Hematopoietic multipotent progenitor cell (in vitro differentiated cells): ENCODE measurements at regions not wholly inside any gene's neighbourhood (a gene's known extent, or its start where the extent isn't known, plus 50 kb on each side); places are given as distances from the start of the nearest gene placed in this dataset.
"Not testable (repeated sequence)": the region's sequence is repeated elsewhere in the genome, so short reads cannot be mapped to it uniquely, and the experiment has no call there.

Experiments
- DNase-seq, 3 donors: peaks; one replicate each; pipeline ENCODE4 v3.0.0-alpha.2; 2011 to 2015; ENCODE audit warnings: low read depth in 2 of 3, low spot score in 2 of 3

DNA sequence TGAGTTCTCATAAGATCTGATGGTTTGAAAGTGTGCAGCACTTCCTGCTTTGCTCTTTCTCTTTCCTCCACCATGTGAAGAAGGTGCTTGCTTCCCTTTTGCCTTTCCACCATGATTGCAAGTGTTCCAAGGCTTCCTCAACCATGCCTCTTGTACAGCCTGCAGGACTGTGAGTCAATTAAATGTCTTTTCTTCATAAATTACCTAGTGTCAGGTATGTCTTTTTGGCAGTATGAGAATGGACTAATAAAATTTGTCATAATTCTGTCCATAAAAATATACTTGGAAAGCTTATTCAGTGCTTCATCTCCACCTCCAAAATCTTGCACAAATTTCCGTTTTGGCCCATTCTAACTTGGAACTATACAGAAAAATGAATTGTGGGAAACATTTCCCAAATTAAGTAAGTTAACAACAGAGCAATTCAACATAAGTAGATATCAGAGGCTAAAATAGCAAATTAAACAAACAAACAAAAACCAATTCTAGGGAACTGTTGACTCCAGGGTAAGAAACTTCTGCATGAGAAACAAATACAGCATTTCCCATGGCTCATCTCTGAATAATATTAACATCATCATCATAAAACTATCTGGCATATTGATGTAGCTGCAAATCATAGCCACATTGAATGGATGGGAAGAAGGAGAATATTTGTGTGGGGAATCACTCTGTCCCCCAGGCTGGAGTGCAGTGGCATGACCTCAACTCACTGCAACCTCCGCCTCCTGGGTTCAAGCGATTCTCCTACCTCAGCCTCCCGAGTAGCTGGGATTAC is 459.5 kb upstream of the FAR2 start:
- DNase-seq = no peak

DNA sequence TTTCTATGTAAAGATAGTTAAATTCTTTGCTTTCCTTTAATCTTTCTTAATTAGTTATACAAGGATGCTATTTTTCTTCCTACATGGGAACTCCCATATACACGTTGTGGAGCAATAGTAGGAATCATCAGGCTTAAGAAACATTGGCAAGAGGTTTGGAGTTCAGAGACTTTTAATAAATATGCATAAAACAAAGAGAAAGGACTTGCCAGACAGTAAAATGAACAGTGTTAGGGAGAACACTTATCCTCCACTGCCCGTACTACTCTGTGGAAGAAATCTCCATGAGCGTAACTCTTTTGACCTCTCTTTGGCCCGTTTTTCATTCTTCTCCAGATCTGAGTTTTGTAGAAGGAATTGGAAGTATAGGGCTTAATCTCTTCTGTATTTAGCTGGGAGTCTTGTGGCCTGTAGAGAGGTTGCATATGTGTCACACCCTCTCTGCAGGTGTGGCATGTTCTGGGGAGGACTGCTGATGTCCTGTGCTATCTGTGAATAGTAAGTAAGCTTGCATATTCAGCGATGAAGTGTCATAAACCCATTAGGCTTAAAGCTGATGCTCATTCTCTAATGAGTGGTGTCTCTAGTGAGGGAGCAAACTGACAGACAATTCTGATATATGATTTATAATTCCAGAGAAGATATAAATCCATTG is 455.4 kb upstream of the FAR2 start:
- DNase-seq = no peak

DNA sequence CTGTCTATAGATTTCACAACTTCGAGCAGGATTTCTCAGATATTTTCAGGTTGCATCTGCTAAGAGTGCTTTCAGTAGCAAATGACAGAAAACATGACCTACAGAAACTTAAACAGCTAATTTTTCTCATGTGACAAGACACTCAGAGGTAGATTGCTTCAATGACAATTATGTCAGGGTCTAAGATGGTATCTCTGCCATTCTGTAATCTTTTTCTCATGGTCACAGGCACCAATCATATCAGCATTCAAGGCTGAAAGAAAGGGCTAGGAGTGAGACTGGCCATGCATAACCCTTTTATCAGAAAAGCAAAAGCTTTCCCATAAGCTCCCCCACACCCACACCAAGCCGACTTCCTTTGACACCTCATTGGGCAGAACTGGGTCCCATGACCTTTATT is 450.5 kb upstream of the FAR2 start:
- DNase-seq = no peak

DNA sequence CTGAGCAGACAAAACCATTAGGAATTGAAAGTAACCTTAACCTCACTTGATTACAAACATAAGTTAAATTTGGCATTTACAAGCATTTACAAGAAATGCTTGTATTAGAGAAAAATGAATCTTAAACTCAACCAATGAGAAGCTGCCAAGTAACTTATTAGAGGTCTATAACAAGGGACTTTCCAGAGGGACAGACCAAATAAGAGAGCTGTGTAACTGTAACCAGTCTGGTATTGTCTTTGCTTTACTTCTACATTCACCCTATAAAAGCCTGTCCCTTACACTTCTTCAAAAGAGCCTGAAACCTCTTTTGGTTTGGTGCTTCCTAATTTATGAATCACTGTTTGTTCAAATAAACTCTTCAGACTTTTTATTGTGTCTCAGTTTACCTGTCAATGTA is 450.0 kb upstream of the FAR2 start:
- DNase-seq = no peak

DNA sequence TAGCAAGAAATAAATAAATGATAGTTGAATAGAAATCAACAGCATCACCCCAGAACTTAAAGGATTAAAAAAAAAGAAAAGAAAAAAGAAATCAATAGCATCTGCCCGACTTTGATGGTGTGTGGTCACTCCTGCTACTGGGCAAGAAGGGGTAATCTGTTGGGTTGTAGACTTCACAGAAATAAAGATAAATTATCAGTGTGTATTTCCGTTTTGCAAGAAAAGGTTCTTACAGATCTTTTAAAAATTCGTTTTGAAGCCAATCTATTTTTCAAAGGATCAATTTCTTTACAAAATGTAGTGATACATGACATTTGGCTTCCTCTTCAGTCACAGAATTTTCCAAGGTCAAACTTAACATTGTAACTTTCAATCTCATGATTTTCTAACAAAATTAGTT is 448.9 kb upstream of the FAR2 start:
- DNase-seq = no peak

DNA sequence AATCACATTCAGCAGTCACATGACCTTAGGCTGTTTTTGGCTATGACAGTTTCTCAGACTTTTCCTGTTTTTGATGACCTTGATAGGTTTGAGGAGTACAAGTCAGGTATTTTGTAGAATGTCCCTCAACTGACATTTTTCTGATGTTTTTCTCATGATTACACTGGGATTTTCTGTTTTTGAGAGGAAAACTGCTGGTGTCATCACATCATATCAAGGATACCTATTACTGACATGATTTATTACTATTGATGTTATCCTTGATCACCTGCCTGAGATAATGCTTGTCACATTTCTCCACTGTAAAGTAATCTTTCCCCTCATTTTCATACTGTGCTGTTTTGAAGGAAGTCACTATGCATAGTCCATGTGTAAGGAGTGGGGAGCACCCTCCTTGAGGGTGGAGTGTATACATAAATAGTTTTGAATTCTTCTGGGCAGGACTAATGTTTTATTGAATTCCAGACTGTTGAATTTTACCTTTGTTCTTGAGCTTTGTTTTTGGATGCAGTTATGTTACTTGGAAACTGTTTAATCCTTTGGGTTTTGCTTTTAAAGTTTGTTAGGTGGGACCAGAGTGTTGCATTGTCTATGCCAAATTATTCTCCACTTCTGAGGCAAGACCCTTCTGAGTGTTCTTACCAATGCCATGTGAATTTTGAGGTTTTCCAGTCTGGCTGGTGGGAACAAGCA is 444.5 kb upstream of the FAR2 start:
- DNase-seq = no peak

DNA sequence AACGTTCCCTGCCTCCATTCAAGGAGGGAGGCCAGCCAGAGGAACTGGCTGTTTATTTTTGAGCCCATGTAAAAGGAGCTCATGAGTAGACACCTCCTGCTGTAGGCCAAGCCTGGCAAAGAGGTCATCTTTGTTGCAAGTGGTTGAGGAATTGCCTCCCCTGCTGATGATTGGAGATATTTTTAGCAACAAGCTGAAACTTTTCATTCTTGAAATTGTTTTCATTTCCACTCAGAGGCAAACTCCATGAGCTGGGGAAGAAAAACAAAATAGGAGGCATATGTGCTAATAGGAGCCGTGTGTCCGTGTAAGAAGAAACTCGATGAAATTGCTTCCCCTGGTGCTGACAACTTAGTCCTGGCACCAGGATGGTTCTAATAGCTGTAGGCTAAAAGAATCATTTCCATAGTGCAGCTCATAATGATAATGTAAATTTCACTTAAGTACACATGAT is 440.1 kb upstream of the FAR2 start:
- no peak for DNase-seq

DNA sequence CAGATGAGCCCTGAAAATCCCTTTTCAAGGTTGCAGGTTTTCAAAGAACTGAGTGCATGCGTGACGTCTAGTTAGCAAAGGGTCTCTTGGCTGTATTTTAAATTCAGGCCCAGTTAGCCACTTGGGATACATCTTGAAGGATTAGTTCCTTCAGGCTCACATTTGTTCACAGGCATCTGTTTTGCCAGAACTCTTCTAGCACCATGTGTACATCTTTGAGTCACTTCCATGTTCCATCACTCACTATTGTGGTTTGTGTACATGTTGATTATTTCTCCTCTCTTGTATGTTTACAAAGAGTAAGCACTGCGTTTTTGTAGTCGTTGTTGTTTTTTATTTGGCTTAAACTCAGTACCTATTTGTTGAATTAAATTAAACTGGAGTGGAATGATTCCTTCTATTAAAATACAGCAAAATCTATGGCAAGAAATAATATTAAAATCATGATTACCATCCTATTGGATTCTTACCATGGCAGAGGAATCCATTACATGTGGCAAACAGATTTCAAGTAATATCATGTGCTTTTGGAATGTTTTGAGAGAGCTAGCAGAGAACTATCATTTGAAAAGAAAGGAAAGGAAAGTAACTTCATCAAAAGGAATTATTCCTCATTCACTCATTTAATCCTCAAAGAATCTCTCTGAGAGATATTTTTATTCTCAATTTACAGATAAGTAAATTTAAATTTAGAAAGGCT is 438.9 kb upstream of the FAR2 start:
- no peak for DNase-seq

DNA sequence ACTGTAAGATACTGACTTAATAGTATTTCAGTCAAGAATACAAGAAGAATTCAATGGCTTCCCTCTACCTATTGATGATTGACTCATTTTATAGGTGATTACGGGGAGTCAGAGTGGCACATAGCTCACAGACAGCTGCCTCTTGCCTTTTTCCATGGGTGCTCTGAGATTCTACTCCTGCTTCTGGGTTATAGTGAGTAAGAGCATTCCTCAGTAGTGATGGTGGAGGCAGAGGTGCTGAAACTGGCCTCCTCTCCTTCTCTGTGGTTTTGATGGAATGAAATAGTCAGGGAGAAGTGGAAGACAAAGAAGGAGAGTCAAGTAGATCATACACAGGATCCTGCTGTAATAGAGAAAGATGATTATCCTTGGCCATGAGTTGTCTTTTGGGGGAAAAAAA is 438.2 kb upstream of the FAR2 start:
- no peak for DNase-seq

DNA sequence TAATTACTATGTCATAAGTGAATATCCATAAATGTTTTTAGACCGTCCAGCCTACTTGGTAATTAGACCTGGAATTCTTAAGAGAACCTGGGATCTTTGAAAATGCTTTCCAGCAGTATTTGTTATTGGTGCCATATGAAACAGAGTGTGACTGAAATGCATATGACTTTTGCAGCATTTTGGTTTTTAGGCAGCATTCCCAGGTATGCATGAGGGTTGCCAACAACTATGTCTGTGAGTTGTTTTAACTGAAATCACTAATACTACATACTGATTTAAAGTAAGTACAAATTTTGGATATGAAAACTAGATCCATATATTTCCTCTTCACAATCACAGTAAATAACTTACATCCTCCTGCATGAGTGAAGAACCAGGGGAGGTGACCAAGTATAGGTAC is 437.7 kb upstream of the FAR2 start:
- no peak for DNase-seq

DNA sequence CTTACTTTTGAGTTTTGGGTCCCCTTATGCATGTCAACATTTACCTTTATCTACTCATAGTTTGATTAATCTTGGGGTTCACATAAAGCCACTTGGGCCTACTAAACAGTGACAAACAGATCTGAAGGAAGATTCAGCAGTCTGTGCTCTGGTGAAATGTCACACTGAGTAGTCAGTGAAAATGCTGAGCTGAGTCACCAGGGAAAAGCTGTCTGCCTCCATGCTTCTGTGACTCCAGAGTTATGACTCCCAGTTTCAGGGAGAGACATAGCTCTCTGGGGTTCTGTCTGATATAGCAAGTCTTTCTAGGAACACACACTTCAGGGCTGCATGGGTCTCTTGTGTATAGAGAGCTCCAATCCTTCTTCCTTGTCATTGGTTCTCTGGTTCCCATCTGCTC is 406.3 kb upstream of the FAR2 start:
- no peak for DNase-seq

DNA sequence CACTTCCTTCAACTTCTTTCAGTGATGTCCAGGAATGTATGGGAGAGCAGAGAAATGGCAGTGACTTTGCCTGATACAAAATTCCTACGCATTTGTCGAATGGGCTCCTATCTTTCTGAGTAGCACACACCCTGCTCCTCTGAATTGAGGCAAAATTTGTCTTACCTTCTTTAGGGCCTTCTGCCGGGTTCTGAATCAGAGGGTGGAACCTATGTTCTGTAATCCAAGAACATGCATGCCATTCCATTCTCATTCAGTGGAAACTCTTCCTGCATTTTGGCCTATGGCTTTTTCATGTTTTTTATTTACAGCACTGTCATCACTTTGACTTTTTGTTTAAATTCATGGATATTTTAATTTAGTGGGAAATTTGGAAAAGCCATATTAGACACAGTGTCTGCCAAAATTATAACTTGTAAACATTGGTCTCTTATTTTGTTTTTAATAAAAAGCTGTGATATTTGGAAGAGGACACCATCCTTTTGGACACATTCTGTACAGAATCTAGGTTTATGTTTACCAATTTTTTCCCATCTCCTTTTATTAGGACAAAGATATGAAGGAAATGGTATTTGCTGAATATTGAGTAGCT is 402.2 kb upstream of the FAR2 start:
- DNase-seq = no peak

DNA sequence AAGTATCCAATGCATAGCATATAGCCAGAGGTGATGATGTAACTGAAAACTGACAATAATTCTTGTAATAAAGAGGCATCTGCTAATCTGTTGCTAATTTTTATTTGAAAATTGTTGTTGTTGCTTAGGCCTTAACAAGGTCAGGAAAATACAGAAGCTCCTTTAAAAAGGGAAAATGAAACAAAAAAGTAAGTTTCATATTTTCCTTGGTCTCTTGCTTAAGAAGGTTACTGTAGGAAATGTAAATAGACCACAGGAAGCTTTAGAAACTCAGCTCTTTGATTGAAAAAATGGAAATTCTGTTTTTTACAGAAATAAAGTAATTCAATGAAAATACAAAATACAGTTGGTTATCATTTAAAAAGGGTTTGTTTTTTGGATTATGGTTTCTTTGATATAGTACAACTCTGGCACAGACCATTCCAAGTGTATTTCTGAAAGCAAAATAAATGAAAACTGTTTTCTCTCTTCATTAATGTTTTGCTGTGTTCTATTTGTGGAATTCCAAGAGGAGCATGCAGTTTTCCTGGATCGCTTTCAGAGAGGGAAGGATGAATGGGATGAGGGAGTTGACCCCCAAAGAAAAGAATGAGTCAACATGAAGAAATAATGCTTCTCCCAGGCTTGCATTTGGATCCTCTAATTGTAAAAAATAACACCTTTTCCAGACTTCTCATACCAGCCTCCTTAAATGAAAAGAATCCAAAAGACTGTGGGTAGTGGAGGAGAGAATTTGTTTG is 398.0 kb upstream of the FAR2 start:
- no peak for DNase-seq

DNA sequence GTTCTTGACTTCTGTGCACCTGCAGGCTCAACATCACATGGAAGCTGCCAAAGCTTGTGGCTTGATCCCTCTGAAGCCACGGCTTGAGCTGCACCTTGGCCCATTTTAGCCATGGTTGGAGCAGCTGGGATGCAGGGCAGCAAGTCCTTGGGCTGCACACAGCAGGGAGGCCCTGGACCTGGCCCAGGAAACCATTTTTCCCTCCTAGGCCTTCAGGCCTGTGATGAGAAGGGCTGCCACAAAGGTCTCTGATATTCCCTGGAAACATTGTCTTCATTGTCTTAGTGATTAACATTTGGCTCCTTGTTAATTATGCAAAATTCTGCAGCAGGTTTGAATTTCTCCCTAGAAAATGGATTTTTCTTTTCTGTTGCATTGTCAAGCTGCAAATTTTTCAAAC is 394.1 kb upstream of the FAR2 start:
- DNase-seq = no peak

DNA sequence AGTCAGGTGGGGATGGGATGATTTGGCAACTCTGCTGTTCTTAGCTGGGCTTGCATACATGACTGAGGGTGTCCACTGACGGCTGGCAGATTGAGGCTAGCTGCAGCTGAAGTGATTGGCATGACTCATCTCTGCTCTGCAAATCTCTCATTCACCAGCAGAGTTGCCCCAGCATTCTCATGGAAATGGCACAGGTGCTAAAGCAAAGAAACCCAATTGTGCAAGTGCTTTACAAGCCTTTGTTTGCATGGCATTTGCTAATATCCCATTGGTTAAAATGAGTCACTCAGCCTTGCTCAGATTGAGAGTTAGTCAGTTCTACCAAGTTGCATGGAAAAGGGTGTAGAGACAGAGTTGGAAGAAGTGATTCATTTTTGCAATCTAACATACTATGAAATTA is 389.7 kb upstream of the FAR2 start:
- DNase-seq = no peak

DNA sequence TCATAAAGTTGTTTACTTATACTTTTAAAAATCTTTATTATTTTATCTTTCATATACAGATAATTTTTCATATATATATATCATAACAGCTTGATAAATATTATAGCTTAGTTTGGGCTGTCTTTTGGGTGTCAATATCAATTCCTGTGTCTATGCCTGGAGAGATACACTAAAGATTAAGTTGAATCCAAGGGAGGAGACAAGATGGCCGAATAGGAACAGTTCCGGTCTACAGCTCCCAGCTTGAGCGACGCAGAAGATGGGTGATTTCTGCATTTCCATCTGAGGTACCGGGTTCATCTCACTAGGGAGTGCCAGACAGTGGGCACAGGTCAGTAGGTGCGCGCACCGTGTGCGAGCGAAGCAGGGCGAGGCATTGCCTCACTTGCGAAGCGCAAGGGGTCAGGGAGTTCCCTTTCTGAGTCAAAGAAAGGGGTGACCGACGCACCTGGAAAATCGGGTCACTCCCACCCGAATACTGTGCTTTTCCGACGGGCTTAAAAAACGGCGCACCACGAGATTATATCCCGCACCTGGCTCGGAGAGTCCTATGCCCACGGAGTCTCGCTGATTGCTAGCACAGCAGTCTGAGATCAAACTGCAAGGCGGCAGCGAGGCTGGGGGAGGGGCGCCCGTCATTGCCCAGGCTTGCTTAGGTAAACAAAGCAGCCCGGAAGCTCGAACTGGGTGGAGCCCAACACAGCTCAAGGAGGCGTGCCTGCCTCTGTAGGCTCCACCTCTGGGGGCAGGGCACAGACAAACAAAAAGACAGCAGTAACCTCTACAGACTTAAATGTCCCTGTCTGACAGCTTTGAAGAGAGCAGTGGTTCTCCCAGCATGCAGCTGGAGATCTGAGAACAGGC is 388.8 kb upstream of the FAR2 start:
- not testable (repeated sequence) for DNase-seq

DNA sequence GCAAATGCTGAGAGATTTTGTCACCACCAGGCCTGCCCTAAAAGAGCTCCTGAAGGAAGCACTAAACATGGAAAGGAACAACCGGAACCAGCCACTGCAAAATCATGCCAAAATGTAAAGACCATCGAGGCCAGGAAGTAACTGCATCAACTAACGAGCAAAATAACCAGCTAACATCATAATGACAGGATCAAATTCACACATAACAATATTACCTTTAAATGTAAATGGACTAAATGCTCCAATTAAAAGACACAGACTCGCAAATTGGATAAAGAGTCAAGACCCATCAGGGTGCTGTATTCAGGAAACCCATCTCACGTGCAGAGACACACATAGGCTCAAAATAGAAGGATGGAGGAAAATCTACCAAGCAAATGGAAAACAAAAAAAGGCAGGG is 387.2 kb upstream of the FAR2 start:
- DNase-seq = not testable (repeated sequence)

DNA sequence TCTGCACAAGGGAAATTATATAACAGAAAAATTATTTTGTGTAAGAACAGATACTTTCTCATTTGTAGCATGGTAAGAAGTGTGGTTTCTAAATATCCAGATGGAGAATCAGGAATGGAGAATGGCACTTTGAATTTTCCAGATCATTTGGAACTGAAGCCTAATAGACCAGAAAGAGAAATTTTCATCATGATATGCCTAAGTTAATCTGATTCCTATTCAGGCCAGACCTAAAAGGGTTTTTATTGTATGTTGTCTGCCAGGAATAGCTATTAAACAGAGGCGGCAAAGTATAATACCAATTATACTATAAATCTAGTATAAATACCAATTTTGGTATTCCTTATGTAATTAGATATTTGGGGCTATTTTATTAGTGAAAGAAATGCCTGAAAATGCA is 382.7 kb upstream of the FAR2 start:
- DNase-seq = no peak

DNA sequence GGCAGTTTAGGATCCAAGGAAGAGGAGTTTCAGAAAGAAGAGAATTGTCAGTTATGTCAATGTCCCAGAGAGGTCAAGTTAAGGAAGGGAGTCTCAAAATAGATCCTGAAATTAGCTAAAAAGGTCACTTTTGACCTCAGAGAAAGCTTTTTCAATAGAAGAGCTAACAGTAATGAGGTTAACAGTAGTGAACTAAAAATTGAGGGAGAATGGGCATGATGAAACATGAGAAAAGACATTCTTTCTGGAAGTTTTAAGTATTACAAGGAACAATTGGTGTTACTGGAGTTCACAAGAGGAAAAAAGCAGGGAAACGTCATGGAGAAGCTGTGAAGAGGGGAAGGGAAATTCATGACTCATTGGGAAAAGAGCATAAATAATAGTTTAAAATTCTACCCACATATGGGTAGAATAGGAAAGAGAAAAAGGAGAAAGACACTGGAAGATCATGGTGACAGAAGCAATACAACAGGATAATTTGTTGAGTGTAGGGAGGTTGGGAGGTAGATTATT is 381.2 kb upstream of the FAR2 start:
- DNase-seq = no peak
